ENCODE measurements at regions not wholly inside any gene's neighbourhood (a gene's known extent, or its start where the extent isn't known, plus 50 kb on each side); places are given as distances from the start of the nearest gene placed in this dataset.

DNA sequence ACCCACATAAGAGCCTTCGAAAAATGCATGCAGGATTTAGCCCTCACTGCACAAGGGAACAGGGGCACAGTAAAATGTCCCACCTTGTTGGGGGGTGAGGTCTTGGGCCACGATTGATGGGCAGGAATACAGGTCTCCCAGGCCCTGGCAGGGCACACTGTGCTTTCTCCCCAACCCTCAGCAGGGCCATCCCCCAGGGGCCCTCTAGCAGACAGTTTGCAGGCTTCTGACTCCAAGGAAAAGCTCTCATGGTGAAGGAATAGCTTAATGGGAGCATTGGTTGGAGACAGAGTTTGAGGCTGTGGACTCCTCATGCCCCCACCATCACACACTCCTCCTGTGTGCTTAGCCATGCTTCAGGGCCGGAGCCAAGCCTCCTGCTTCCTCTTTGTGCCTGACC is 484.6 kb downstream of the ZNF536 start:
- intact Hi-C loops (cut with DNase I): no loop called here
- H3K4me3 ChIP-seq: no peak overlapping the region
- DNase-seq: no peak
- TF ChIP-seq CTCF (IDR thresholded peaks at IDR 0.05): no peak
- H3K9me3 ChIP-seq: no peaks in the 10 kb centered on the region
- ATAC-seq: no peak
- peaks cover 3% of the 10 kb centered on the region for H3K27me3 ChIP-seq (ENCODE audit: low read depth)
- H3K36me3 ChIP-seq: no peaks in the 10 kb centered on the region
- H3K27ac ChIP-seq: no peak overlapping the region
- H3K4me1 ChIP-seq: no peaks in the 10 kb centered on the region

DNA sequence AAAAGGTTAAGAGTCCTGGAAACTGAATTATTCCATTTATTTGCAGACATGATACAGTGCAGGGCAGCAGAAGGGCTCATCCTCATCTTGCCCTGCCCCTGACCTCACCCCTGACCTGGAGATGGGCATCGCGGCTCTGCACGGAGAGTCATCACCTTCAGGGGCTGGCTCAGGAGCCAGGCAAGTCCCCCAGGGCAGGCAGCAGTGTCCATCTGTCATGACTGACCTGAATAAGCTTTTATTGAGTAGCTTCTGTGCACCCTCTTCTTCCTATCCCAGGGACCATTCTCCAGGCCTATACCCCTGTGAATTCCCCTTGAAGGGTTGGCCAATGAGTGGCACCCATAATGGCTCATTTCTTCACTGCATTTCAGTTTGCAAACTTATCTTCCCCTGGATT is 484.2 kb downstream of the ZNF536 start:
- Histone ChIP-seq H3K4me3 (no peak overlapping the region), H3K27me3 (ENCODE audit: low read depth) (peaks cover 3% of the 10 kb centered on the region), H3K27ac (no peak overlapping the region), H3K4me1 (no peaks in the 10 kb centered on the region), H3K9me3 (no peaks in the 10 kb centered on the region), H3K36me3 (no peaks in the 10 kb centered on the region)
- no peak for DNase-seq
- TF ChIP-seq CTCF (IDR thresholded peaks at IDR 0.05): no peak
- intact Hi-C loops (cut with DNase I): no loop called here
- no peak for ATAC-seq

DNA sequence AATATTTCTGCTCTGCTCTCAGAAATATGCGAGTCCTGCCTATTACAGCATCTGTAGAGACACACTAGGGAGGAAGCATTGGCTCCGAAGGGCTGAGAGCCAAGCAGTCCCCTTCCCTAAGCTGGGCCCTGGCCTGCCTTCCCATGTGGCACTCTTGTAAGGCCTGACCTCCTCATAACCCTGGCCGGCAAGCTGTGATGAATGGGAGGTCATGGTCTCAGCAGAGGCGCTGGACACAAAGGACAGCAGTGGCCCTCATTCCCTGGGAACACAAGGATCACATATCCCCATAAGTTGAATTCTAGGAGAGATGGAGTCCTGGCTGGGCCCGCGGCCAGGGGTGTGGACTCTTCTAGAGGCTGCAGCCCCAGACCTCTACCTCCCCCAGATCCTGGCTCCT is 483.3 kb downstream of the ZNF536 start:
- no peak for TF ChIP-seq CTCF (IDR thresholded peaks at IDR 0.05)
- no peak for ATAC-seq
- Histone ChIP-seq H3K27ac (no peak overlapping the region), H3K27me3 (ENCODE audit: low read depth) (peaks cover 3% of the 10 kb centered on the region), H3K4me3 (no peak overlapping the region), H3K9me3 (no peaks in the 10 kb centered on the region), H3K36me3 (no peaks in the 10 kb centered on the region), H3K4me1 (no peaks in the 10 kb centered on the region)
- intact Hi-C loops (cut with DNase I): no loop called here
- no peak for DNase-seq

- DNase-seq (no peak), ATAC-seq (no peak)
- H3K27ac ChIP-seq: no peak overlapping the region
- H3K27me3 ChIP-seq (ENCODE audit: low read depth): peaks cover 3% of the 10 kb centered on the region
- H3K9me3 ChIP-seq: no peaks in the 10 kb centered on the region
- H3K36me3 ChIP-seq: no peaks in the 10 kb centered on the region
- no peak overlapping the region for H3K4me3 ChIP-seq
- TF ChIP-seq CTCF (IDR thresholded peaks at IDR 0.05): no peak
- no peaks in the 10 kb centered on the region for H3K4me1 ChIP-seq
- intact Hi-C loops (cut with DNase I): no loop called here
Observed at GRCh38 chr19:30854661-30855060, 482.5 kb downstream of the ZNF536 start.

DNA sequence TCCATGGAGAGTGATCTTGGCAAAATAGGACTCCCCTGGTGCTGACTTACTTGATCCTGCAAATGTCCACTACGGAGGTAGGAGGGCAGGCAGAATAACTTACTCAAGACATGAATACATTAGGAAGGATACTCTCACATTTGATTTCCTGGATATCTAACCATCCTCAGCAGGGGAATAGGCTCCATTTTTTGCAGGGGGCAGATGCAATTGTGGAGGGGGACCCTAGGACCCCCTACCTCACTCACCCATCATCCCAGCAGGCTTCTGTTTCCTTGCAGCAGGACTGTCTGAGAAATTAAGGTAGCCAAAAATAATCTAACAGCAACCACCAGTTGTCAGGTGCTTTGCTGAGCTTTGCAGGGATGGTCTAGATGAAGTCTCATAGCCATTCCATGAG is 482.0 kb downstream of the ZNF536 start:
- Histone ChIP-seq H3K27ac (no peak overlapping the region), H3K36me3 (no peaks in the 10 kb centered on the region), H3K4me1 (no peaks in the 10 kb centered on the region), H3K27me3 (ENCODE audit: low read depth) (peaks cover 3% of the 10 kb centered on the region), H3K9me3 (no peaks in the 10 kb centered on the region), H3K4me3 (no peak overlapping the region)
- DNase-seq: no peak
- intact Hi-C loops (cut with DNase I): no loop called here
- no peak for ATAC-seq
- no peak for TF ChIP-seq CTCF (IDR thresholded peaks at IDR 0.05)

GRCh38 chr19:30853036-30853435 is 480.9 kb downstream of the ZNF536 start:
- Histone ChIP-seq H3K4me3 (no peak overlapping the region), H3K27ac (no peak overlapping the region), H3K9me3 (no peaks in the 10 kb centered on the region), H3K36me3 (no peaks in the 10 kb centered on the region), H3K4me1 (no peaks in the 10 kb centered on the region), H3K27me3 (ENCODE audit: low read depth) (peaks cover 3% of the 10 kb centered on the region)
- DNase-seq (no peak), ATAC-seq (no peak)
- intact Hi-C loops (cut with DNase I): no loop called here
- no peak for TF ChIP-seq CTCF (IDR thresholded peaks at IDR 0.05)
